Stimulated activated CD4-positive, alpha-beta T cell treated with anti-CD3 and anti-CD28 coated beads, Interleukin-2, amount 100 ng/mL, for 48 hours (primary cell): ENCODE measurements at regions not wholly inside any gene's neighbourhood (a gene's known extent, or its start where the extent isn't known, plus 50 kb on each side); places are given as distances from the start of the nearest gene placed in this dataset.

Source experiments
- DNase-seq, 2 donors: peaks; one replicate each; pipeline ENCODE4 v3.0.0-alpha.2; 2020

DNA sequence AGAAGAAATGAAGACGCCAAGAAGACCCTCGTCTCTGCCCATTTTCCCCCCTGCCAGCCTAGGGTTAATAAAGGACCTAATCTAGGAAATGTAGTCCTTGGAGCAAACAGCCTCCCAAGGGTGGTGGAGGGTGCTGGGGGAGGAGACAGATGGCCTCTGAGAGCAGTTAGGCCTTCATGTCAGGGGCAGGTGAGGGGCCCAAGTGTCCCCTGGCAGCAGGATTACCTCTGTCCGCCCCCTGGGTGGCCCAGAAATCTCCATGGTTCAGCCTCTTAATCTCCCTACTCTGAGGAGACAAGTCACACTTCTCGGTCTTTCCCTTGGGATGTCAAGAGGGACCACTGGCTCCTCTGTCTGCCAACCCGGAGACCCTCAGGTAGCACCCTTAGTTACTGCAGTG lies 365.4 kb upstream of the TNRC6C start:
- no peak for DNase-seq

DNA sequence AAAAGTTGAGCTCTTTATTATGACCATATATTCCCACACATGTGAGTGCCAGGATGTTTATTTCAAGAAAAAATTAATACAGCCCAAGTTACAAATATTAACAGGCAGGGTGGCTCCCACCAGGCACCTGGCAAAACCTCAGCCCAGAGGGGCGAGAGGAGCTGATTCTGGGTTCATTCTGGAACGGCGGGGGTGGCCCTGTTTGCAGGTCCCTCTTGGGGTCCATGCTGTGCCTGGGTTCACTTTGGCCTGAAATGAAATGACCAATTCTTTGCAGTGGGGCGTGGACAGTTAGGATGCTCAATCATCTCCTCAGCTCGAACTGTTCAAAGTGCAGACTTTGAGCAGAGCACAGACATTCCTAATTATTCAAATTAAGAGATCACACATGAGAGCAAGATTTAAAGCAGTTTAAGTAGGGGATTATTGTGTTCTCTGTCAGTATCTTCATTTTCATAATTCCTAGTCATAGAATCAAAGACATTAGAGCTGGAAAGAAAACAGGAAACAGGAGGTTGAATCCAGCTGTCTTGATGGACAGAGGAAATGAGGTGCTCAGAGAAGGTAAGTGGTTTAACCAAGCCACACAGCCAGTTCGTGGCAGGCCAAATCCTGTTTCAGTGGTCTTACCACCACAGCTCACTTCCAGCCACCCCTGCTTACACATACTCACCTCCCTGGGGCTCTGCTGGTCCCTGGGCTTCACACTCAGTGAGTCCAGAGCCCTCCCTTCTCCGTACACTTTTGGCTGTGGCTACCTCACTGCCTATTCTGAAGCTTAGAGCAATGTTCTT lies 363.9 kb upstream of the TNRC6C start:
- no peak for DNase-seq

DNA sequence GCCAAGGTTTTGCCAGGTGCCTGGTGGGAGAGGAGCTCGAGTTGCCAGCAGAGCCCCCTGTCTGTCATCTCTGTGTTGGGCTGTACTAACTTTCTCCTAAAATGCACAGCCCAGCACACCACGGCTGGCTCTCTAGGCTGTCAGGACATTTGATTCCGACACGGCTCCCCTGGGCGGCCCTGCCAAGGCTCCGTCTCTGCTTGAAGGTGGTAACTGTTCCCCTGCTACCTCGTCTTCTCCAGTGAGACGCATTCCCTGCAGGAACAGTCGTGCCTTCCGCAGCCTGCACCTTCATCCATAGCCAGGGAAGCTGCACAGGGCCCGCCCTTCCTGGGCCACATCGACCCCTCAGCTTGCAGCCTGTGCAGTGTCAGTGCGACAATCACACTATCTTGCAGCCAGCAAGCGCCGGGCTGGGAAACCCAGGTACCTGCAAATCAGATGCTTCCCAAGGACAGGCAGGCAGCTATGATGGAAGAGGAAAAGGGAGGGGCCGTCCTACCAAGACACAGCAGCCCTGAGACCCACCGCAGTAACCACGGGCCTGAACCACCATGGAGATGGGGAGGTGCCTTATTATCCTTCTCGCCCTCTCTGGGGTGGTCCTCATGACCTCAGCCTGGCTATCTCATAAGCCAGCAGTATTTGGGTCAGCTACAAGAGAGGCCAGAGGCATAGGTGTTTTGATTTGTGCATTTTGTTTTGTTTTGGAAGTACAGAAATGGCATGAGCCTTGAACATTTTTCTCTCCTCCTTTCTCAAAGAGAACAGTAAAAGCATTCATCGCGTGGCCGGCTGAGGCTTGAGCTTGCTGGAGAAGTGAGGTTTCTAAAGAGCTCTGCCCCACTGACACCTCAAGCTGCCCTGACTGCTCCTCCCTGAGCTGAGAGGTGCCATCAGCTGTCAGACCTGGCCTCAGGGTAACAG lies 361.7 kb upstream of the TNRC6C start:
- no peak for DNase-seq

DNA sequence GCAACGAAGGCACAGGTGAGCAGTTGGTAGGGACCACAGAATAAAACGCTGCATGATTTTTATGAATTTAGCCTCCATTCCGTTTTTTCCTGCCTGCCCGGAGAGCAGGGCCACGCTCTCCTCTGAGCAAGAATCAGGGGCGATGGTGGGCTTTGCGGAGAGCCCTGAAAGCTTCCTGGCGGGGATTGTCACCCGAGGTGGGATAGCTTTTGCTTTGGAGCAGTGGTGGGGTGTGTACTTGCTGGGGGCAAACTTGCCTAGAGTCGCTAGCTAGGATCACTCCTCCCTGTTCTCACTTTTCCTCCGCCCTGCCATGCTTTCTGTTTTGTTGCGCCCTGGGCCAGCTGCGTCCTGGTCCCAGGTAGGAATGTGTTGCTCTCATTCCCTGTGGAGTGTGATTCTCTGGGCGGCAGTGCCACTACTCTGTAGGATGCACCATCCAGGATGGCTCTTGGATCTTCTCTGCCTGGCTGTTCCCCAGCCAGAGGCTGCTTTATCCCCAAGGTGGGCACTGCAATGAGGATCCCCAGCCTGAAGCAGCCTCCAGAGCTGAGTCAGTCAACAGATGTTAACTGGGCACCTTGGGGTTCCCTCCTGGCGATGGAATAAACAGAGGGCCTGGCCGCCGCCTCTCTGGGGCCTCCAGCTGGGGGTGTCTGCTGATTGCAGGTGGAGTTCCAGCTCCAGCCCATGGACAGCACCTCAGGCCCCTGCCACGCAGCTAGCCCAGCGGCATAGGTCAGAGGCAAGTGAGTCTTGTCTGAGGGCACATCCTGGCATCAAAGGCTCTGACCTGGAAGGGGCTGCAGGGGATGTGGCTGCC lies 360.9 kb upstream of the TNRC6C start:
- no peak for DNase-seq

DNA sequence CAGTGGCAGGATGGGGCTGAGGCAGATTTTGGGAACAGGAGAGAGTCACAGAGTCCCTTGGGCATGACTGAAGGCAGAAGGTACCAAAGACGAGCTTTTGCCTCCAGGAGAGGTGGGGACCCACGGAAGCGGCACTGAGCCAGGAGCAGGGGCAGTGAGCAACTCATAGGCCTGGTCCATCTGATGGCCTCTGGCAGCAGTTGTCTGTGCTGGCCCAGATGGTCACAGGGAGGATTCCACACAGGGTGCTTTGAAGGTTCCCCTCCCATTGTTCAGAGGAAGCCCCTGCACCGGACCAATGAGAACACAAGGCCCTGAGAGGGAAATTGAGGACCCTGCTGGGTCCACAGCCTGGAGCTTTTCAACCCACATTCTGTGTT lies 360.3 kb upstream of the TNRC6C start:
- DNase-seq: no peak

DNA sequence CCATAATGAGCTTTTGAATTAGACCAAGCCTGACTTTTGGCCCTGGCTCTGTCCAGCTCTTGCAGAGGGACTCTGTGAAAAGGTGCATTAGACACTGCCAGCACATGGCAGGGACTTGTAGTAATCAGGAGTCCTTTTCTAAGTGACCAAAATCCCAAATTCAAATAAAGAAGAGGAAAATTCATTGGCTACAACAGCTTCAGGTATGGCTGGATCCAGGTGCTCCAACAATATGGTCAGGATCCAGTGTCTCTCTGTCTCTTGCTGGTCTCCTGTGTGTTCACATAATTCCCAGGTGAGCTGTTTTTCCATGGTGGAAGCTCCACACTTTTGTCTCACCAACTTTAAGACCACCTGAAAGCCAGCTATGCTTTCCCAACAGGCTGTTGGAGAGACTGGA lies 358.8 kb upstream of the TNRC6C start:
- DNase-seq: no peak

DNA sequence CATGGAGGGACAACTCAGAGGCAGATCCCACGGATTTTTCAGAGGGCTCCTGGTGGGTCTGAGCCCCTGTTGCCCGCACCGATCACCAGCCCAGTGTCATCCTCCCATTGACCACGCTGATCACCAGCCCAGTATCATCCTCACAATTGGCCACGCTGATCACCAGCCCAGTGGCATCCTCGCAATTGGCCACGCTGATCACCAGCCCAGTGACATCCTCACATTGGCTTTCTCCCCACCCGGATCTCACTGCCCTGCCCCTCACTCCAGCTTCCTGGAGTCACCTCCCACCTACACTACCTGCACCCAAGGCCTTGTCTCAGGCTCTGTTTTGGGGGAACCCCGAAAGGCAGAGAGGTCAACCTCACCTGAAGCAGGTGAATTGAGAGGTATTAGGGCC lies 358.2 kb upstream of the TNRC6C start:
- no peak for DNase-seq

DNA sequence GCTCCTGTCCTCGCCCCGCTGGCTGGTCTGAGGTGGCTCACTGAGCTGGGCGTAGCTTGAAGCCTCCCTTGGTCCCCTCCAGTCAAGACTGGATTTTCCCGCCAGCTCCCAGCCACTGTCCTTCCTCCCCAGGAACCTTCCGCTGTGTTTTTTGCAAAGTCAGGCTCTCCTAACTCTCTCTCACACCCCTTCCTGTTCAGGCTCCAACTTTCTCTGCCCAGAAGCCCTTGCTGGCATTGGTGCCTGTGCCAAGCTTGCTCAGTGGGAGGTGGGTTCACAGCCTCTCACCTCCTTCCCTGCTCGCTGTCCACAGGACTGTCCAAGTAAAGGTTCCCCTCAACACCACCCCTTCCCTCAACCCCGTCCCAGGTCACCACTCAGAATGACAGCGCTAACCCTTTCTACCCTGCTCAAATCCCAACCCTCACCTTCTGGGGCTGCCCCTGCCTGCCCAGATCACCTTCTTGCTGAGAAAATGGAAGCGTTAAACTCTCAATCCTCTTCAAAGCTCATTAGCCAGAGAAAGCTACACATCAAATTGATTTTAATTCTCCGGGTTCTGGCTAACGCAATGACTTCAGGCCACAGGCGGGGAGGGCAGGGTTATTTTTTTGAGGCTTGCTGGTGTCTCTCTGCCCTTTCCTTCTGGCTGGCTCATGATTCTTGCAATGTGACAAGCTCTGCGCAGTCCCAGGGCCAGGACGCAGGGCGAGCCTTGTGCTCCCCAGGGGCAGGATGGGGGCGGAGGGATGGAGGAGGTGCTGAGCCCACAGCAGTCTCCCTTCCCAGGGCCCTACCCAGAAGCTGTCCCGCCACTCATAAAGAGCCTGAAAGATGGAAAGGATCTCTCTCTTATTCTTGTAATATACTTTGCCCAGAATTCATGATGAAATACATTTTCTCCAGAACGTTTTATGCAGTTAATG lies 357.2 kb upstream of the TNRC6C start:
- DNase-seq: no peak

DNA sequence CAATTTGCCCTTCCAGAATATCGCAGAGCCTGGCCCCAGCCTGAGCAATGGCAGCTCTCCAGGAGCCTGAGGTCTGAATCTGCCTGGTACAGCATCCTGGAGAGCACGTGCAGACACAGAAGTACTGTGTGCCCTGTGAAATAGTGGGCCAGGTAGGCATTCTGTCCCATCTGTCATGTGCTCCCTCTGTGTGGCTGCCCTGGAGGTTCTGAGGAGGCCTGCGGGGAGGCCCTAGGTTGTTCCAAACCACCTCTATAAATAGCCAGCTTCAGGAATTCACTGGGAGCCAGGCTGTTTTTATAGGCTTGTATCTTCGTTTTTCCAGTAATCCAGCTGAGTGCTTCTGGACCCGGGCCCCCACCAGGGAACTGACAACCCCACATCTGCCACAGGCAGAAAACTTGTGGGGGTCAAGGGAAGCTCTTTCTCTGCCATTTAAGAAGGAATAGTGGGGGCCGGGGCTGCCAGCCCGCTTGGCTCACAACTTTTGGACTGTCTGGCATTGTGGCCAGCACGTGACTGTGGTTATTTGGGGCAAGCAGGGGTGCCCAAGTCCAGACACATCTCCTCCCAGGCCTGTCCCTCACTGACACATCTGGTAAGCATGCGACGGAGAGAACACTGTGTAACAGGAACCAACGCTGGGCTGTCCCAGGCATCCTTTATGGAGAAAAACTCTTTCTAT lies 356.3 kb upstream of the TNRC6C start:
- no peak for DNase-seq

DNA sequence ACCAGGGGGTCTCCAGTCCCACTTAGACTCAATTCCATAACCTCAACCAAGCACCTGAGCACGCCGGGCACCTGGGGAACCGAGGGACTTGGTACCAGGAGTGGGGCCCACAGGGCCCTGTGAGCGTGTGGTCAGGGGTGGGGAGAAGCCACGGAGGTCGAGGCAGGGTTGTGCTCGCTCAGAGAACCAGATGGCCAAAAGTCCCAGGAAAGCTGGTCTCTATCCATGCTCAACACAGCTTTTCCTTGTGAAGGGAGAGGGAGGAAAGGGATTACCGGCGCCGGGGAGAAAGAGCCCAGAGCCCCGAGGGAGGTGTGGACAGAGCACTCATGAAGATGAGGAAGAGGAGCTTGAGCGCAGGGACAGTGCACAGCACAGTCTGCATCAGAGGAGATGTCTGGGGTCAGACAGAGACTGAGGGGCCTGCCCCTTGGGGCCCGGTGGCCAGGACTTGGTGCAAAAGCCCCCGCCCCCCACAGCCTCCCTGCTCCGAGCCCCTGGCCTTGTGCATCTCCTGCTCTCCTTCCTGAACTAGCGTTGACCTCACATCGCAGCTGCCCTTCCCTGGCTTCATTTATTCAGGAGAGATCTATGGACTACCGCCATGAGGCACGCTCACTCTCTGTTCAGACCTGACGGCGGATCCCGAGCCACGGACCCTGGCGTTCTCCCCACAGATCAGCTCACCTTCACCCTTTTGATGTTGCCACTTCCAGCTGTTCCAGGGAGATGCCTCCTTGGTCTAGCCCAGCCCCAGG lies 355.4 kb upstream of the TNRC6C start:
- DNase-seq: no peak

DNA sequence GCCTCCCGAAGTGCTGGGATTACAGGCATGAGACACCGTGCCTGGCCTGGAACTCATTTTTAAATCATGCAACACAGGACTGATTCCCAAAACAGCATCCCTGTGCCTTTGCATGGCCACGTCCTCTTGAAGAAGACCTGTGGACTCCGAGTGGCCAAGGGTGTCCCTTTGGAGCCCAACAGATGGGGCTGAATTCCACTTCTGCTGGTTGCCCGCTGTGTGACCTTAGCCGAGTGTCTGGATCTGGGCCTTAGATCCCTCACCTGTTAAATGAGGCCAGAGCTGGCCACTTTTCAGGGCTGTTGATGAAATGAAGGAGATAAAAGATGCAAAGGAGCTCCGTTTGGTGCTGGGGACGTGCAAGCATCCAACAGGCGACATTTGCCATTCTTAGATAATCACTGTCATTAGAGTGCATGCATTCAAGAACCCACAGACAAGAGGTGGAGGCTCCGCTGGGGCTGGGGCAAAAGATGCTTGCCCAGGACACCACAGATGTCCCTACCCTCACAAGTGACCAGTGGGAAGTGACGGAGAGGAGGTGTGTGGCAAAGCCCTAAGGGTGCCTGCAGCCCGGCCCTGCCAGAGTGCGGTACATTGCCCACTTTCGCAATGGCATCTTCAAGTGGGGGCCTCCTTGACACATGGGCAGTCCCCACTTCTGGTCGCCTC lies 354.1 kb upstream of the TNRC6C start:
- no peak for DNase-seq

DNA sequence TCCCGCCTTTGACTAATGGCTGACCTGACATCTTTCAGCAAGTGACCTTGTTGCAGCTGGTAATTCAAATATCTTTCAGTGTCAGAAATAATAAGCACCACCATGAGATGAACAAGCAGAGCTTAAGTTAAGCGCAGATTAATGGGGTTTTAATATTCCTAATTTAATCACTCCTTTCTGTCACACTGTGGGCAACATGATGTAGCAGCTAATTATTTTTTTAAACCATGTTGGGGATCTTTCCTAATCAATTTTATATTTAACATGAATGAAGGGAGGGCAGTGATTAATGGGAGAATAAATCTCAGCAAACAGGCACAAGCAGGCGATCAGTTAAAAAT lies 353.6 kb upstream of the TNRC6C start:
- DNase-seq: no peak

DNA sequence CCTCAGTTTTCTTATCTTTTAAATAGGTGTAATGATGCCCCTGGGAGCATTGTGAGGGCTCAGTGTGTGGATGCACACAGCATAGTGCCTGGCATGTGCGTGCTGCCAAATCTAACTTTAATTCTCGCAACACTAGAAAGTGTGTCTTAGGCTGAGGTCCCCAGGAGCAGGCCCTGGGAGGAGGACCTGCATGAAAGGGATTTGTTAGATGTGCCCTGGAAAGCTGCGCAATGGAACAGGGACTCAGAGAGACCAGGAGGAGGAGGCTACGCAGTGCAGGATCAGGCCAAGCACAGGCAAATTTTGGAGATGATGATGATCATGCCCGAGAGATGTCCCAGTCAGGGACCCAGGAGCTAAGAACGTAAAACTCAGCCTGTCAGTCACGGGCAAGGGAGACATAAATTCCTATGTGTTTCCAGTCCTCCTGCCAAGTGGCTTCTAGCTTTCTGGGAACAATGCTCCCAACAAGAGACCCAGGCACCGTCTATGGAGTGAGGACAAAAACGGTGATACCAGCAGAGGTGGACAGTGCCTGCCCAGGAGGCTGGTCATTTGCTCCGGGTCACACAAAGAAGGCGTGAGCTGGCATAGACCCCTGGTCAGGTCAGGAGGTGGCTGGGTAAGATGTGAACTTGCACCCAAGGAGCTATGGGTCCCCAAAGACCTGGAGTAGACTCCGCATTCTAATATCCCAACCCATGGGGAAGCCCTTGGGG lies 352.2 kb upstream of the TNRC6C start:
- no peak for DNase-seq

DNA sequence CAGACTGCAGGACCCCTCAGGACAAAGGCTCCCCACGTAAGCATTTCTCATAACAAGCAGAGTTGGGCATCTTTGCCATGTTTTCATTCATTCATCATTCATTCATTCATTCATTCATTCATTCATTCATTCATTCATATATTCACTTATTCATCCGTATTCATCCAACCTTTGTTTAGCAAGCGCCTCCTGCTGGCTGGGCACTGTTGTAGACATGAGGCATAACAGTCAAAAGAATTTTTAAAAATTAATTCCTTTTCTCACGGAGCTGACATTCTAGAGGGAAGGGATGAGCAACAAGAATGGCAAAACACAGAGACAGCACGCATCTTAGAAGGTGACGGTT lies 351.7 kb upstream of the TNRC6C start:
- DNase-seq: no peak

DNA sequence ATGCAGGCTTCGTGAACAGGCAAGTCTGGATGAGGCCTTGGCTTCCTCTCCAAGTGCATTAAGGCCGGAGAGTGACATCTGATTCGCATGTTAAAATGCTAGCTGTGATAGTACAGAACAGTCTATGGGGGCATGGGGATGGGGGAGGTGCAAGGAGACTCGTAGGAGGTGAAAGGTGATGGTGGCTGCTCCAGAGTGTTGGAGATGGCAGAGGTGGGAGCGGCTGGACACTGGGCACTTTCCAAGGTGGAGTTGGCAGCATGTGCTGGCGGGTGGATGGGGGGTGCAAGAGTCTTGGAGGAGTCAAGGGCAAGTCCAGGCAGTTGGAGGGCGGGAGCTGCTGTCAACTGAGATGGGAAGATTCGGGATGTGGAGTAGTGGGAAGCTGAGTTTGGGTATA lies 350.9 kb upstream of the TNRC6C start:
- DNase-seq: no peak

DNA sequence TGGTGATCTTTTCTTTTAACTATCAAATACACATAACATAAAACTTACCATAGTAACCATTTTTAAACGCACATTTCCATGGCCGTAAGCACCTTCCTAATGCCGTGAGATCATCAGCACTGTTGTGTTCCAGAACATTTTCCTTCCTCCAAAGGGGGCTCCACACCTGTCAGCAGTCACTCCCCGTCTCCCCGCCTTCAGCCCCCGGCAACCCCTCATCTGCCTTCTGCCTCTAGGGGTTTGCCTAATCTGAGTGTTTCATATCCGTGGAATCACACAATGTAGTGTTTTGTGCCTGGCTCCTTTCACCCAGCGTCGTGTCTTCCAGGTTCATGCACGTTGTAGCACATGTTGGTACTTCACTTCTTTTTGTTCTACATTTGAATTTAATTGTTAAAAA lies 350.1 kb upstream of the TNRC6C start:
- no peak for DNase-seq

DNA sequence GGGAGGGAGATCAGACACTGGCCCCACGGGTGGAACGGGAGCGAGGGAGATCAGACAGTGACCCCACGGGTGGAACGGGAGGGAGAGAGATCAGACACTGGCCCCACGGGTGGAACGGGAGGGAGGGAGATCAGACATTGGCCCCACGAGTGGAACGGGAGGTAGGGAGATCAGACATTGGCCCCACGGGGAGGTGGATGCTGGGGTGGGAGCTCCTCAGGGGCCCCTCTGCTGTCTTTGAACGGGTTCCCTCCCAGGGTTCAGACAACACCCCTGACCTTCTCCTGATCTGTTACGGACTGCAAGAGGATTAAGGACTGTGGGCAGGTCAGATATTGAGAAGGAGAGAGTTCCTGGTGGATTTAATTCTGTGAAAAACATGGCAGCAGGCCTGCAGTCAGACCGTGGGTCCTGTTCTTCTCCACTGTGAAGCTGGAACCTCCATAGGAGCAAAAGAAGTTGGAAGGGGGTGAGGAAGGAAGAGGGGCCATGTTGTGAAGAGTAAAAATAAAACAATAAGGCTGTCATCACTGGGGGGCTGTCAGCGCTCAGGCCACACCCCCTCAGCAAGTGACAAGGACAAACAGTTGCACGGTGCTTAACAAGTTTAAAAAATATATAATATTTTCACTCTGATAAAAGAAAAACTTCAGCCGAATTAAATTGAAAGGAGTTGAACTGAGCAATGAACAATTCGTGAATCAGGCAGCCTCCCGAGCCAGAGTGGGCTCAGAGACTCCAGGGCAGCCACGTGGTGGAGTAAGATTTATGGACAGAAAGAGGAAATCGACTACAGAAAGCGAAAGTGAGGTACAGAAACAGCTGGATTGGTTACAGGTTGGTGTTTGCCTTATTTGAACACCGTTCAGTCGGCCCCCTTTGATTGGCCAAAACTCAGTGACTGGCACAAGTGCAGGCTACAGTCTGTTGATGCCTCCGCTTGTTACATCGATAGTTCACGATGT lies 348.7 kb upstream of the TNRC6C start:
- peak; percentile 24 to 56 for DNase-seq

DNA sequence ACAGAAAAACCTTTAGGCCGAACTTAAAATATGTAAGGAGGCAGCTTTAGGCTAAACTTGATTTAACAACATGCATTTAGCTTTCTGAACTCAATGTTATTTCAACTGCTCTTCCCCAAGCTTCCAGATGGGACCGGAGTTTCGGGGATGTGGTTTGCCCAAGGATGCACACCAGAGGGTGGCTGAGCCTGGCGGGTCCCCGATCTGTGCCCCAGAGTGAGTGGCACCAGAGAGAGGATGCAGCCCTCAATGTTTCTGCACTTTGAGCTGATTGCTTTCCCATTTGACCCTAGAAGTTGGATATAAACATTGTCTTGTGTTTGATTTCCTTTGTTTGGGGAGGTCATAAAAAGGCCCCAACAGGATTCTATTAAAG lies 348.0 kb upstream of the TNRC6C start:
- DNase-seq: no peak
